ENCODE measurements at regions not wholly inside any gene's neighbourhood (a gene's known extent, or its start where the extent isn't known, plus 50 kb on each side); places are given as distances from the start of the nearest gene placed in this dataset.
"Not testable (repeated sequence)": the region's sequence is repeated elsewhere in the genome, so short reads cannot be mapped to it uniquely, and the experiment has no call there.

DNA sequence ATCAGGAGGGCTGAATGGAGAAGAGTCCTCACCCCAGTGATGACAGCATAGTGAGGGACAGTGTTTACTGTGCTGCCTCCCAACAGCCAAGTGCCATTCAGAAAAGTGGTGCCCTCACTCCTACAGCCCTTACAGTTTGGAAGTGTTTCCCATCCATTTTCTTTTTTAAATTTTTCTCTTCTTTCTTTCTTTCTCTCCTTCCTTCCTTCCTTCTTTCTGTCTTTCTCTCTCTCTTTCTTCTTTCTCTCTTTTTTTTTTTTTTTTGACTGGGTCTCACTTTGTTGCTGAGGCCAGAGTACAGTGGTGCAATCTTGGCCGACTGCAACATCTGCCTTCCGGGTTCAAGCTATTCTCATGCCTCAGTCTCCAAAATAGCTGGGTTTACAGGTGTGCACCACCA, 755.3 kb downstream of the UQCRFS1 start:
- no peak for DNase-seq

GRCh38 chr19:28456708-28457320, 756.1 kb downstream of the UQCRFS1 start:
- no peak for DNase-seq

- DNase-seq, result no peak
These were observed 756.7 kb downstream of the UQCRFS1 start for GRCh38 chr19:28456252-28456651.

DNA sequence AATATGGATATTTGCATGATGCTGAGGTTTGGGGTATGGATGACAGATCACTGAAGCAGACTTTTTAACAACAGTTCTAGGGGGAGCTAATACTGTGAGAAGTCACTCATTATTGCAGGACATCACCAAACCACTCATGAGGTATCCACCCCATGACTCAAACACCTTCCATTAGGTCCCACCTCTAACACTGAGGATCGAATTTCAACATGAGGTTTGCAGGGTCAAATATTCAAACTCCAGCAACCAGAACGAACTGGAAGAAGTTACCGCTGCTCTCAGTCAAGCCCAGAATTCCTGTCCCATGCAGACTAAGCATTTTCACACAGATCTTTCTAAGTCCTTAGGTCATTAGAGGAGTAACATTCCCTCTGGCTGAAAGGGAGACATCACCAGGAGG, 758.9 kb downstream of the UQCRFS1 start:
- DNase-seq, result no peak

- DNase-seq, result no peak
These were observed 759.5 kb downstream of the UQCRFS1 start for GRCh38 chr19:28453420-28453819.

DNA sequence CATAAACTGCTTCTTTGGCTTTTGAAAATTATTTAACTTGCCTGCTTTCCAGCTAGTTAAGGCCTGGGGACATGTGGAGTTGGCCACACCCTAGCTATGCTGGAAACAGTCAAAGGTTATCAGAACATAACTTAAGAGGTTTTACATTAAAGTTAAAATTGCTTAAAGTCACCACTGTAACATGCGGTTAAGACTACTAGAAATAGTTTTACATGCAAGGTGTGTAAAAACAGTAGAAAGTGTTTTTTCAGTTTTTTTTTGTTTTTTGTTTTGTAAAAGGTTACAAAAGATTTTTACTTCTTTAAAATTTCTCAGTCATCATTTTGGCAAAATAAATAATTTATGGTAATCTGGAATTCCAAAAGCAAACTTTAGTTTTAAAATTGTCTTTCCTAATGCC, 763.1 kb downstream of the UQCRFS1 start:
- DNase-seq, result no peak

DNA sequence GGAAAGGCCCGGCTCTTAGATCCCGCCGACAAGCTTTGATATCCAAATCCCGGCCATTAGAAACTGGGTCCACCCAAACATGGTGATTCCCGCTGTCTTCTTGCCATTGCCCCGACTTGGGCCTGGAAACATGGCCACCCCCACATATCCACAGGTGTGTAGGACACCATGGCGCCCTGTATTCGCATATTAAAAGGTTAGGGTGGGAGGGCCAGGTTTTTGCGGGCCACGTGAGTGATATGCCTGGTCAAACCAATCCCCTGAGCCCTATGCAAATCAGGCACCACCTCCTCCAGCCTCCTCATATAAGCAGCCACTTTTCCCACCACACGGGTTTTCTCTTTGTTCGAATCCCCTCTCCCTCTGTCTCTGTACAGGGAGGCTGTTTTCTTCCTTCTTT, 766.4 kb downstream of the UQCRFS1 start:
- no peak for DNase-seq

GRCh38 chr19:28445826-28446225, 767.1 kb downstream of the UQCRFS1 start:
- DNase-seq, result no peak

- no peak for DNase-seq
These were observed 768.6 kb downstream of the UQCRFS1 start for GRCh38 chr19:28444362-28444761.

DNA sequence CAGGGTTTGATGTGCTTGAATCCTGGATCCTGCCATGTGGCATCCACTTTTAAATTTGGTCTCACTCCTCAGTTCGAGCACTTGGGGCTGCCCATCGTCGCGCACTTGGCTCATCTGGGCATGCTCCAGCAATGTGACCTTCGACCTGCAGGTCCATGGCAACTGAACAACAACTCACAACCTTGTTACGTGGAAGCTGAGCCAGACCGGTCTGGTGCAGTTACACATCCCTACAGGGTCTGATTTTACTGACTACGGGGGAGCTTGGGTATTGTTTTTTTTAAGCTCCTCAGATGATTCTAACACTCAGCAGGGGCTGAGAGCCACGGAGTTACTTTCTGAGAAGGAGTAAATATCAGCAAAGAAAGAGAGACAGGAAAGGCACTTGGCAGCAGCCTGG, 769.6 kb downstream of the UQCRFS1 start:
- no peak for DNase-seq

DNA sequence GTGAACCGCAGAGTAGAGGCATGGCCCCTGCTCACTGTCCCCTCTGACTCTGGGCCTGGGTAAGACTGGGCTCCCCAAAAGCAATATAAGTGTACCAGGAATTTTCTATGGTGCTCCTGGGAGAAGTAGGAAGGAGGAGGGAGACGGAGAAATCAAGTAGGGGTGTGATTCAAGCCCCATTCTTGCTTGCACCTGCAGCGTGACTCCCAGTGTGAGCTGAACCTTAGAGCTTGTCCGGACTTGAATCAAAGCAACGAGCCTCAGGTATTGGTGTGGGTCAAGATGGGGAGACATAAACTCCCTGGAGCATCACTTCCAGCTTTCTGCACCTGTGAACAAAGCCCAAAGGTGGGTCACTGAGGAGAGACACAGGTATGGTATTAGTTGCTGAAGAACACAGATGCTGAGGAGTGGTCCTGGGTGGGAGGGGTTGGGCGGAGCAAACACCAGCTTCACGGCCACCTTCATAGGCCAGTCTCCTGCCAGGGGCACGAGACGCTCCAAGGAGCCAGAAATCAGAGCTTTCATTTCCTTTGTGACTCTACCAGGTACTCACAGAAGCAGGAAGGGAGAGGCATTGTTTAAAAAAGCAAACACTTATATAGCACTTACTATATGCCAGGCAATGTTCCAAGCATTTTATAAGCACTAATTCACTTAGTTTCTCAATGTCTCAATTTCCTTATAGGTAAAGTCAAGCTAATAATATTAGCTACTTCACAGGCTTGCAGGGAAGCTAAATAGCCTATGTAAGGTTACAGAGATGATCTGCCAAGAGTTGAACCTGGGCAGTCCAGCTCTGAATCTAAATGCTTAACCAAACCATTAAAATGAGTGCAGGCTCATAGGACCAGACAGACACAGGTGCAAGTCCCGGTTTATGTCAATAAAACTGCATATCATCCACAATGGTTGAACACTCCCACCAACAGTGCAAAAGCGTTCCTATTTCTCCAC, 775.3 kb downstream of the UQCRFS1 start:
- no peak for DNase-seq

DNA sequence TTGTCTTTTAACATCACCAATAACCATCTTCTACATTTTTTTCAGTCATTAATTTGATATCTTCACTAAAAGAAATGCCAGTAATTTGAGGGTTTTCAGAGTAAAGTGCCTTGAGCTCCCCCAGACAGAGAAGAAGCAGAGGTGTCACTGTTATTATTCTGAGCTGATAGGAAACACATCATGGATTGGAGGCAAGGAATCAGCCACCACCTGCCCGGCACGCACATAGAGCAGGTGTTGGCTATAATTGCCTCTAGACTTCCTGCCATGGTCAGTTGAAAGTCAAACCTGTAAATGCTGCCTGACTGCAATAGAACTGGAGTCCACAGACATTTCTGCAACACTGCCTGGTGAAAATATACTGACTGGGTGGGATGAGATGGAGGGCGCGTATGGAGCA, 776.6 kb downstream of the UQCRFS1 start:
- DNase-seq, result no peak

GRCh38 chr19:28435551-28436271, 777.2 kb downstream of the UQCRFS1 start:
- no peak for DNase-seq

DNA sequence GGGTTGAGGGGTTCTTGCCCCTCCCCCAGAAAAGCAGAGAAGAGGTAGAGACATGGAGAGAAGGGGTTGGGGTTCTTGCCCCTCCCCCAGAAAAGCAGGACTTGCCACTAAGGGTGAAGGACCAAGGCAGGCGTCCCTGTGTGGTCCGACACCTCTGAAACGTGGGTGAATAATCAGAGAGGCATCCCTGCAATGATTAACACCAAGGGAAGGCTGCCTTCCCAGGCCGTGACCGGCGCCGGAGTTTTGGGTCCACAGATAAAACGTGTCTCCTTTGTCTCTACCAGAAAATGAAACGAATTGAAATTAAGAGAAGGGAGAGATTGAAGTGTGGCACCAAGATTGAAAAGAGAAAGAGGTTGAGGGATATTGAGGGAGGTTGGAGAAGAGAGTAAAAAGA, 778.2 kb downstream of the UQCRFS1 start:
- DNase-seq, result not testable (repeated sequence)

DNA sequence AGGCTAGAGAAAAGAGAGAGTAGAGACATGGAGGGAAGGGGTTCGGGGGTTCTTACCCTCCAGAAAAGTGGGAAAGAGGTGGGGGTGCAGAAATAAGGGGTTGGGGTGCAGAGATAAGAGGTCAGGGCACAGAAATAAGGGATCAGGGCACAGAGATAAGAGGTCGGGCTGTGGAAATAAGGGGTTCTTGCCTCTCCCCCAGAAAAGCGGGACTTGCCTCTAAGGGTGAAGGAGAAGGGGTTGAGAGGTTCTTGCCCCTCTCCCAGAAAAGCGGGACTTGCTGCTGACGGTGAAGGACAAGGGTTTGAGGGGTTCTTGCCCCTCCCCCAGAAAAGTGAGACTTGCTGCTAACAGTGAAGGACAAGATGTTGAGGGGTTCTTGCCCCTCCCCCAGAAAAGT, 778.6 kb downstream of the UQCRFS1 start:
- not testable (repeated sequence) for DNase-seq

DNA sequence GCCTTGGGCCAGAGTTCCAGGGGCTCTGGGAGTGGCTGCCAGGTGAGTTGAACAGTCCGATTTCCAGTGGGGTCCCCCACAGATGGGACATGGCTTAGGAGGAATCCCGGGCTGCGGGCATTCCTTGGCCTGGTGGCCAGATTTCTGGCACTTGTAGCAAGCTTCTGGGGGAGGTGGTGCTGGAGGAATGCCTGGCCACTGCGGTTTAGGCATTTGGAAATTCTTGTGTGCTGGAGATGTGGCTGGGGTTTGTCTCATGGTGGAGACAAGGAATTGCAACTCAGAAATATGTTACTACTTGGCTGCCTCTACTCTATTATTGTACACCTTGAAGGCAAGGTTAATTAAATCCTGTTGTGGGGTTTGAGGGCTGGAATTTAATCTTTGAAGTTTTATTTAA, 779.8 kb downstream of the UQCRFS1 start:
- DNase-seq, result not testable (repeated sequence)

DNA sequence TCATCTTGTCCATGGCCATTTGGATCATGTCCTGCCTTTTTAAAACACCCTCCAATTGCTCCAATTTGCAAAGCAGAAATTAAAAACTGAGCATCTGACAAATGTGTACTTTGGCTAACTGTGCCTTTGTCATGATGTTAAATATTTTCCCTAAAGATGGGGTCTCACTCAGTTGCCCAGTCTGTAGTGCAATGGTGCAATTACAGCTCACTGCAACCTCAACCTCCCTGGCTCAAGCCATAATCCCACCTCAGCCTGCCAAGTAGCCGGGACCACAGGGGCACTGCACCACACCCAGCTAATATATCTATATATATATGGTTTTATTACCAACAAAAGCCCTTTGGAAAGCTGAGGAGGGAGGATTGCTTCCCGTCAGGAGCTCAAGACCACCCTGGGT, 782.7 kb downstream of the UQCRFS1 start:
- DNase-seq, result no peak

- no peak for DNase-seq
These were observed 783.6 kb downstream of the UQCRFS1 start for GRCh38 chr19:28429356-28429755.

DNA sequence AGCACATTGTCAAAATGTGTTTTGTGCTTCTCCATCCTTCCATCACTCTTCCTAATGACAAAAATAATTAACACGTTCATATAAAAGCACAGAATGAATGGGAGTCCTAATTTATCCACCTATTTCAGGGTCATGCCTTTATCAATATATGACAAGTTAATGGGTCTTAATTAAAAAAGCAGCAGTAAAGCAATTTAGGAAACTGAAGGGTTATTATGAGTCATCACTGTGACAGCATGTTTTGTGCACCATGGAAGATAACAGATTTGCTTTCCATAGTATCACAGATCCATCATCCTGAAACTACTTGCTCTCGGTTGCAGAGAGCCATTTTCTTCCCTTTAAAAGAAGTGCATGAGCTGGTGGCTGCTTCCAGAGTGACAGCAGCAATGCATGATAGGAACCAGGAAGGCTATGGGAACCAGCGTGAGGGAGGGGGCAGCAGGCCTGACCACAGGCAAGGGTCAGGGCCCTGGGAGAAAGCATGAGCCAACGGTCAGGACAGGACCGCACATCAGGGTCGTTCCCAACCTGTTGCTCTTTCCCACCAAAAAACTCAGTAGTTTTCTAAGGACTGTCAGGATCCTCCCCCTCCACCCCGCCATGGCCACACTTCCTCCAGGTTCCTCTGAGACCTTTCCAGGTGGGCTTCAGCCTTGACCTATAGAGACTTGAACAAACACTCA, 784.1 kb downstream of the UQCRFS1 start:
- DNase-seq, result no peak

DNA sequence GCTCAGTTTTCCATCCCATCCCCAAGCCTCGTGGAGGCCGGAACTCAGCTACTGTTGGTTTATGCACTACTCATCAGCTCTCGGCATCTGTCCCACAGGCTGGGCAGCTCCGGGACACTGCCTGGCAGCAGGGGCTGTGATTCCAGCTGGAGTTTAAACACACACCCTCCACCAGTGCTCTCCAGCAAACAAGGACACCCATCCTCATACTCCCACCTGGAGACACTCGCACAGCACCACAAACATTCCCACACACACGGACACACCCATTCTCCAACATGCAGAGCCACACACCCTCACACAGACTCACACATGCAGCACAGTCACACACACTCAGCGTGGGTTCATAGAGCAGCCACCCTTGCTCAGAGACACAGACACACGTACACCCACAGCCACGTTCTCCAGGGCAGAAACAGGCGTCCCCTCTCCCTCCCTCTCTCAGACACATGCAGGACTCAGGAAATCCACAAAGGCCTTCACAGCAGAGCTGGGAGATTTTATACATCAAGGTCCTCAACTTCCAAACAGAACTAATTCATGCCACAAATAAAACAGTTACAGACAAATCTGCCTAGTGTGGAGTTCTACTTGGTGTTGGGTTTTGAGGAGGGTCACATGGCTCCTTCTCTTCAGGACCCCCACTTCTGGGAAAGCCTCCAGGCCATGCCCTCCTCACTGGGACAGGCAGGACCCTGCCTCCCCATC, 785.4 kb downstream of the UQCRFS1 start:
- DNase-seq, result no peak

DNA sequence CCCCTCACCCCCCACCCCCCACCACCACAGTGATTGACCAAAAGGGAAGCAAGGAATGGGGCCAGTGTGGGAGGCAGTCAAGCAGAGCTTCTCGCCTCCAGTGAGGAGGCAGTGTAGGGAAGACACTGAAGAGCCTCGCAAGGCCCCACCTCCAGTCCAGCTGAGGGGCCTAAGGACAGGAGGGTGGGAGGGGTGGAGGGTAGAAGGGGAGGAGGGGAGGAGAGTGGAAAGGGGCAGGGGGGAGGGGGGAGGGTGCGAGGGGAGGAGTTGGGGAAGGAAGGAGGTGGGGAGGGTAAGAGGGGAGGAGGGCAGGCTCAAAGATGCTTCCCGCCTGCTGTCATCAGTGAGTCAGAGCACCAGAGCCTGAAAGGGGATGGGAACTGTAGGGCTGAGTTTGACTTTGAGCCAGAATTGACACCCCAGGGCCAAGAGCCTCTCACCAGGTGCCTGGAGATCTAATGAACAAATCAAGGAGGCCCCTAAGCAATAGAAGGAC, 786.2 kb downstream of the UQCRFS1 start:
- no peak for DNase-seq

DNA sequence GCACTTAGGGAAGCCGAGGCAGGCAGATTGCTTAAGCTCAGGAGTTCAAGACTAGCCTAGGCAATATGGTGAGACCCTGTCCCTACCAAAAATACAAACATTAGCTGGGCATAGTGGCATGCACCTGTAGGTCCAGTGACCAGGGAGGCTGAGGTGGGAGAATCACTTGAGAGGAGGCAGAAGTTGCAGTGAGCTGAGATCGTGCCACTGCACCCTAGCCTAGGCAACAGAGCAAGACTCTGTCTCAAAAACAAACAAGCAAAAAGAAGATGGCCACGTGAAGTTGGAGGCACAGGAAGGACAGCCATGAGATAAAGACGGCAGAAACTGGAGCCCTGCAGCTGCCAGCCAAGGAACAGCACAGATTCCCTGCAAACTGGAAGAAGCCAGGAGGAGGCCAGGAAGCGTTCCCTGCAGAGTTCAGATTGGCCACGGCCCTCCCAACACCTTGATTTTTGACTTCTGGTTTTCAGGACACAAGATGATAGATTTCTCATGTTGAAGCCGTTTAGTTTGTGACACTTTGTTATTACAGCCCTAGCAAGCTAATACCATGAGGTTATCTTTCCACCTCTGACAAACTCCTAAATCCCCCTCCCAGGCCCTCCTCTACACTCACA, 786.7 kb downstream of the UQCRFS1 start:
- DNase-seq, result no peak

Data from hippocampal formation (tissue), 2 donors.